ENCODE measurements at regions not wholly inside any gene's neighbourhood (a gene's known extent, or its start where the extent isn't known, plus 50 kb on each side); places are given as distances from the start of the nearest gene placed in this dataset.

- TF ChIP-seq CTCF (IDR thresholded peaks at IDR 0.05; ENCODE audit: insufficient read depth, low read length, poor library complexity, severe bottlenecking) (no peak), EZH2phosphoT487 (conservative IDR thresholded peaks at IDR 0.05; ENCODE audit: low read length) (no peak)
Measured at GRCh38 chr2:226655871-226656270, 143.7 kb downstream of the IRS1 start.
